ENCODE measurements at regions not wholly inside any gene's neighbourhood (a gene's known extent, or its start where the extent isn't known, plus 50 kb on each side); places are given as distances from the start of the nearest gene placed in this dataset.

DNA sequence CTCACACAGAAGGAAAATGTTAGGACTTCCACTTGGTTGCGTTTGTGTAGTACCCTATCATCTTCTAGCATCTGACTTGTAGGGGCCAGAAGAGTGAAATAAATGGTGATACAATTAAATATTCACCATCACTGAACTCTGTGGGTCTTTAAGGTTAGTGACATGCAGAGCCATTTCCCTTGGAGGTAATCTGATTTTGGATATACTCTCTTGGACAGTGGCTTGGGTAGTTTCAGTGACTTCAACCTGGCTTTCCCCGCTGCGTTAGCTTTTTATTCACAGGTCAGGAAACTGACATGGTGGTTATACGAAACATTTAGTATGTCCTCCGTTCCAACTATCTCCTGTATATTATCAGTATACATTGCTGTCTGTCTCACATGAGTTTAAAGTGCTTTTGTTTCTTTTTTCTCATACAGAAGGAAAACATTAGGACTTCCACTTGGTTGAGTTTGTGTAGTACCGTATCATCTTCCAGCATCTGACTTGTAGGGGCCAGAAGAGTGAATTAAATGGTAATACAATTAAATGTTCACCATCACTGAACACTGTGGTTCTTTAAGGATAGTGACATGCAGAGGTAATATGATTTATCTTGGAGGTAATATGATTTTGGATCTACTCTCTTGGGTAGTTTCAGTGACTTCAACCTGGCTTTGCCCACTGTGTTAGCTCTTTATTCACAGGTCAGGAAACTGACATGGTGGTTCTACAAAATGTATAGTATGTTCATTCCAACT lies 883.6 kb downstream of the TAF11L14 start:
- no peaks in the 10 kb centered on the region for H3K79me1 ChIP-seq (ENCODE audit: low read depth in 1 of 2, low read length in 2 of 2)
- no peak overlapping the region for H3K4ac ChIP-seq (ENCODE audit: low read depth, low read length)
- no peak overlapping the region for H4K8ac ChIP-seq (ENCODE audit: low read depth in 2 of 2, low read length in 2 of 2)
- H2BK5ac ChIP-seq (ENCODE audit: low read depth, low read length, poor library complexity, severe bottlenecking) = no peak overlapping the region
- CTCF ChIA-PET = interaction anchor here (0.5 kb wide), 1 partner anchor 52 kb away, joined by 4 read pairs; no protein-coding TSS in a partner anchor
- ATAC-seq (ENCODE audit: low read depth) = no peak
- peaks cover 2% of the 10 kb centered on the region for H3K9me3 ChIP-seq (ENCODE audit: control insufficient read depth, insufficient read depth, low read length)
- no CpG with 5 or more reads among the region's 6 CpGs for WGBS, 2 experiments (ENCODE audit: extremely low coverage in 2 of 2, insufficient read length in 1 of 2)
- H3K56ac ChIP-seq (ENCODE audit: extremely low read depth, insufficient read depth, low read length) = no peak overlapping the region
- no peak overlapping the region for H3K18ac ChIP-seq (ENCODE audit: low read depth, low read length)
- no peak overlapping the region for H2AFZ ChIP-seq (replicated peaks; ENCODE audit: low read length, poor library complexity)
- H3K27ac ChIP-seq (ENCODE audit: insufficient read depth, low read length) = no peak overlapping the region
- H4K91ac ChIP-seq (ENCODE audit: insufficient read depth, low read depth, low read length) = no peak overlapping the region
- intact Hi-C loops (cut with micrococcal nuclease) = no loop called here
- no peaks in the 10 kb centered on the region for H3K36me3 ChIP-seq (ENCODE audit: control insufficient read depth, insufficient read depth, low read length)
- H2BK20ac ChIP-seq (ENCODE audit: low read depth, low read length) = no peak overlapping the region
- H2BK15ac ChIP-seq (ENCODE audit: low read depth, low read length) = no peak overlapping the region
- DNase-seq = no peak
- H3K9me1 ChIP-seq (ENCODE audit: insufficient read depth, low read length) = no peaks in the 10 kb centered on the region
- no peak overlapping the region for H4K5ac ChIP-seq (ENCODE audit: low read depth, low read length)
- no peak overlapping the region for H3K4me3 ChIP-seq (ENCODE audit: insufficient read depth, low read depth, low read length)
- H3K4me1 ChIP-seq (ENCODE audit: control insufficient read depth, insufficient read depth, low read length) = no peaks in the 10 kb centered on the region
- H2BK120ac ChIP-seq (ENCODE audit: low read depth, low read length) = no peak overlapping the region
- no peak for TF ChIP-seq MXI1 (IDR thresholded peaks at IDR 0.05; ENCODE audit: borderline replicate concordance, low read depth, low read length)
- TF ChIP-seq ELK1 (IDR thresholded peaks at IDR 0.05; ENCODE audit: borderline replicate concordance, low read depth, low read length) = no peak
- TF ChIP-seq CEBPB (IDR thresholded peaks at IDR 0.05; ENCODE audit: low read depth, low read length) = no peak
- TF ChIP-seq RCOR1 (IDR thresholded peaks at IDR 0.05; ENCODE audit: insufficient replicate concordance, low read length) = no peak
- no peak for TF ChIP-seq NFE2L2 (IDR thresholded peaks at IDR 0.05; ENCODE audit: low read depth, low read length)
- TF ChIP-seq BHLHE40 (IDR thresholded peaks at IDR 0.05; ENCODE audit: low read depth, low read length) = no peak
- TF ChIP-seq CTCF (conservative IDR thresholded peaks at IDR 0.05; ENCODE audit: low read depth, low read length) = no peak
- TF ChIP-seq USF2 (IDR thresholded peaks at IDR 0.05; ENCODE audit: low read depth, low read length) = no peak
- no peak for TF ChIP-seq MAFK (IDR thresholded peaks at IDR 0.05; ENCODE audit: low read depth, low read length)
- TF ChIP-seq POLR2A (IDR thresholded peaks at IDR 0.05; ENCODE audit: low read depth, low read length) = no peak
- no peak for TF ChIP-seq FOS (IDR thresholded peaks at IDR 0.05; ENCODE audit: low read depth, low read length)
- TF ChIP-seq CHD1 (IDR thresholded peaks at IDR 0.05; ENCODE audit: low read depth, low read length) = no peak
- no peak for TF ChIP-seq MAZ (IDR thresholded peaks at IDR 0.05; ENCODE audit: borderline replicate concordance, low read depth, low read length)
- no peak for TF ChIP-seq RFX5 (IDR thresholded peaks at IDR 0.05; ENCODE audit: low read depth, low read length)
- no peak for TF ChIP-seq SMC3 (IDR thresholded peaks at IDR 0.05; ENCODE audit: low read depth, low read length)
- no peak for TF ChIP-seq RAD21 (IDR thresholded peaks at IDR 0.05; ENCODE audit: low read length)
- H3K4me2 ChIP-seq (ENCODE audit: low read depth, low read length) = no peak overlapping the region
- H3K14ac ChIP-seq (replicated peaks; ENCODE audit: low read depth, low read length) = no peak overlapping the region
- no TSS peak for BruUV-seq (replicated peaks)
- no peaks in the 10 kb centered on the region for H3K27me3 ChIP-seq (ENCODE audit: control insufficient read depth, insufficient read depth, low read length)
- H2AK9ac ChIP-seq (replicated peaks; ENCODE audit: low read depth, low read length, poor library complexity) = no peak overlapping the region
- in situ Hi-C loops (cut with MboI; ENCODE audit: low sequenced_read_pairs) = no loop called here
- no peaks in the 10 kb centered on the region for H4K20me1 ChIP-seq (ENCODE audit: insufficient read depth, low read length)
- dilution Hi-C loops (cut with HindIII; ENCODE audit: low sequenced_read_pairs, unreplicated experiment) = no loop called here
- no peak overlapping the region for H3K23ac ChIP-seq (ENCODE audit: low read depth, low read length)
- no peak overlapping the region for H2AK5ac ChIP-seq (ENCODE audit: low read depth, low read length)
- POLR2A ChIA-PET (ENCODE audit: unreplicated experiment) = no interaction called here
- H3K9ac ChIP-seq (ENCODE audit: low read depth, low read length) = no peak overlapping the region

Data from IMR-90 (cell line).